SK-MEL-5 (cell line): ENCODE measurements at regions not wholly inside any gene's neighbourhood (a gene's known extent, or its start where the extent isn't known, plus 50 kb on each side); places are given as distances from the start of the nearest gene placed in this dataset.

ENCODE experiments used
- DNase-seq: peaks from one replicate; pipeline ENCODE4 v3.0.0-alpha.2; 2016; ENCODE audit warnings: low read depth, low spot score
- in situ Hi-C: cut with HindIII; loops from 2 replicates; pipeline ENCODE4 v1.10.0; 2016; ENCODE audit warnings: low sequenced_read_pairs, high pct_unique_total_duplicates, low pct_unique_long_range_greater_than_20kb

- in situ Hi-C loops, result no loop called here
- DNase-seq, result no peak
These were observed 86.0 kb upstream of the LRIG1 start for GRCh38 chr3:66586853-66587252.

- in situ Hi-C loops, result no loop called here
- DNase-seq, result peak; percentile 8
These were observed 87.6 kb upstream of the LRIG1 start for GRCh38 chr3:66588340-66588847.

GRCh38 chr3:66592016-66592761 is 91.4 kb upstream of the LRIG1 start:
- in situ Hi-C loops, result no loop called here
- no peak for DNase-seq

DNA sequence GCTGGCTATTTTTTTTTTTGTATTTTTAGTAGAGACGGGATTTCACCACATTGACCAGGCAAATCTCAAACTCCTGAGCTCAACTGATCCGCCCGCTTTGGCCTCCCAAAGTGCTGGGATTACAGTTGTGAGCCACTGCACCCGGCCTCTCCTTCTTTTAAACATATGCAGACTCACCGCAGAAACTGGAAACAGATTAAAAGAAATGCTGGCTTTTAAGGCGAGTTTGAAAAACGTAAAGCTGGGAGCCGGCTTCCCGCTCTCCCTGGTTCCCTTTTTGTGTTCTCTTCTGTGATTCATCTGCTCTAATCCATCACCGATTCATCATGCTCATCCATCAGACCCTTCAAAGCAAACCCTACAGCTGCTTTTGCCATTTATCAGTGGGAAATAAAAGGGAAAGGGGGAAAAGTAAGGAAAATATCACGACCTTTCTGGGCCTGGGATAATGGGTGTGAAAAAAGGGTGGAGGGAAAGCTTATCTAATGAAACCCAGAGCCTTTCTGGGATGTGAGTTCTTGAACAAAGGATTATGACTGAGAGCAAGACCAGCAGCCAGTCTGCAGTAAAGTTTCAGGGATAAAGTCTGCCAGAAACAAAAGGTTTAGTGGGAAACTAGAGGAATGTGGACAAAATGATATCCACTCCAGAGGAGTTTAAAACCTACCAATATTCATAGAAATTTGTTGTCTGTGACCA is 92.3 kb upstream of the LRIG1 start:
- in situ Hi-C loops, result no loop called here
- no peak for DNase-seq

DNA sequence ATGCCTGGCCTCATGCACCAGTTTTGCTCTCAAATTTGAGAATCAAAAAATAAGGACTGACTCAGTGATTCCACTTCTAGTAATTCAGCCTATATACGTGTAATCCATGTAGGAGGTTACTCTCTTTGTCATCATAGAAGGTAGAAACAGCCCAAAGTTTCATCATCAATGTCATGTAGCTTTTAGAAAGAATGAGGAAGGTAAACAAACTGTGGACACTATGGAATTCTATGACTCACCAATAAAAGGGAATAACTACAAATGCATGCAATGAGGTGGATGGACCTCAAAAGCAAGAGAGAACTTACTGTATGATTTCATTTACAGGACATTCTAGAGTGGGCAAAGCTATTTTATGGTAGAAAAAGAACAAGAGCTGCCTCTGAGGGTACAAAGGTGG is 93.2 kb upstream of the LRIG1 start:
- no peak for DNase-seq
- in situ Hi-C loops, result no loop called here

DNA sequence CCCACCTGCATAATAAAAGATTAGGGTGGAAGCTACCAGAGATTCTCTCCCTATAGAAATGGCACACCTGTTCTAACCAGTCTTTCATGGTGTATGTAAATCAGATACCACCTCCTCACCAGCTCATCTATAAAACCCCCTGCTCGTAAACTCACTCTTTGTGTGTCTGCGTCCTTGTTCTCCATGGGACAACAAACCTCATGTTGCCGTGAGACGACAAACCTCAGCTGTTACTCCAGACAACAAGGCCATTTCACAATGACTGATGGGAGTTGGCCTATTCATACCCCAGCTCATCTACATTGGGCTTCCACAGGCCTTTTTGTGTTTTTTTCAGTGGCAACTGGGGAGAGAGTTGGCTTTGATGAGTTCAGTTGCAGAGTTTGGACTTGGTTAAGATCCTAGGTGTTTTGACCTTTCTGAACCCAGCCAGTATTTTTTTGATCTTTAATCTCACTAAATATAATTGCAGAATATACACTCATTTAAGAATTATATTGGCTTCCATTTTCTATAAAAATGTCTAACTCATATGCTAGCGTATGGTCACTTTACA is 96.6 kb upstream of the LRIG1 start:
- in situ Hi-C loops, result no loop called here

GRCh38 chr3:66598168-66598567 is 97.3 kb upstream of the LRIG1 start:
- in situ Hi-C loops, result no loop called here
- no peak for DNase-seq

More for the DNA sequence above, 96.6 kb upstream of the LRIG1 start:
- DNase-seq, result no peak

GRCh38 chr3:66602237-66602636 is 101.4 kb upstream of the LRIG1 start:
- DNase-seq, result no peak
- in situ Hi-C loops, result no loop called here

DNA sequence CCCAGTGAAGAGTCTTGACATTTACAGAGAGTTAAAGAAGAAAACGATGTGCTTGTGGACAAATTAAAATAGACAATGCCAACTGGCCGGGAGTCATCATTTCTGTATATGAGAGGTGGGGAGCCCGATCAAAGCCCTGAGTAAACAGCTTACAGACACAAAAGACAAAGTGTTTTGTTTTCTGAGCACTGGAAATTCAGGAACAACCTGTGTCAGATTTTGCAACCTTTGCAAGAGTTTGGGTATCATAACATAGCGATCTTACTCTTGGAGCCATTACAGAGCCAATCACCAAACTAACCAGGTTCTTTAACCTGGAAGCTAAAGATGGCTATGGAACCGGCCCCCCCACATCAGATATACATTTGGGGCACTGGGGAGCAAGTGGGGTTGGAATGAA is 101.9 kb upstream of the LRIG1 start:
- in situ Hi-C loops, result no loop called here

GRCh38 chr3:66603151-66603611 is 102.4 kb upstream of the LRIG1 start:
- in situ Hi-C loops, result no loop called here
- no peak for DNase-seq

More for the DNA sequence above, 101.9 kb upstream of the LRIG1 start:
- no peak for DNase-seq

GRCh38 chr3:66604481-66604880 is 103.7 kb upstream of the LRIG1 start:
- in situ Hi-C loops, result no loop called here

GRCh38 chr3:66606126-66606525 is 105.3 kb upstream of the LRIG1 start:
- no peak for DNase-seq
- in situ Hi-C loops, result no loop called here

More at GRCh38 chr3:66604481-66604880, 103.7 kb upstream of the LRIG1 start:
- no peak for DNase-seq

GRCh38 chr3:66606868-66607267 is 106.0 kb upstream of the LRIG1 start:
- in situ Hi-C loops, result no loop called here
- DNase-seq, result no peak

GRCh38 chr3:66609660-66610561 is 109.1 kb upstream of the LRIG1 start:
- in situ Hi-C loops, result no loop called here
- no peak for DNase-seq

- DNase-seq, result no peak
- in situ Hi-C loops, result no loop called here
These were observed 109.7 kb upstream of the LRIG1 start for GRCh38 chr3:66610562-66610909.

DNA sequence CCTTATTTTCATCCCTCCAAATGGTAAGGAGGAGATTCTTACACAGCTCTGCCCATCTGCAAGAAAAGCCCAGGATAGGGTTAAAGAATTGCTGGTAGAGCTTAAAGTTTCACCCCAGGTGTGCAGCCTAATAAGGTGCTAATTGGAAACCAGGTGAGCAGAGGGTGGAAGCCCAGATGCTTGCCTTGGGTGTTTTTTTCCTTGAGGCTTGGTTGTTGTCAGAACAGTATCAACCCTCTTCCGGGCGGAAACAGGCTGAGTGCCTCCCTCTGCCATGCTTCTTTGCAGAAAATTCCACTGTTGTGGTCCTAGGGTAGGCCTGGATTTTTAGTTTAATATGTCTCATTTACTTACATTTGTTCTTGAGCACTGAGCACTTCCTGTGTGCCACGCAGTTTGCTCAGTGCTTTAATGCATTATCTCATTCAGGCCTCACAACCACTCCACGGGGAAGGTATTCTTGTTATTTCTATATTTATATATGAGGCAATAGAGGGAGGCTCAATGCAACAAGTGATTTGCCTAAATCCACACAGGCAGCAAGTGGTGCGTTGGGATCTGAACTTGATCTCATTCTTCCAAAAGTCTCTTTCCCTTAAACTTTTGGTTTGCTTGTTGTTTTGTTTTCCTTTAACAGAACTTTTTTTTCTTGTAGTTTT is 115.0 kb upstream of the LRIG1 start:
- in situ Hi-C loops, result no loop called here
- DNase-seq, result no peak

- in situ Hi-C loops, result no loop called here
- no peak for DNase-seq
These were observed 116.5 kb upstream of the LRIG1 start for GRCh38 chr3:66617351-66617750.
